ENCODE measurements at regions not wholly inside any gene's neighbourhood (a gene's known extent, or its start where the extent isn't known, plus 50 kb on each side); places are given as distances from the start of the nearest gene placed in this dataset.

DNA sequence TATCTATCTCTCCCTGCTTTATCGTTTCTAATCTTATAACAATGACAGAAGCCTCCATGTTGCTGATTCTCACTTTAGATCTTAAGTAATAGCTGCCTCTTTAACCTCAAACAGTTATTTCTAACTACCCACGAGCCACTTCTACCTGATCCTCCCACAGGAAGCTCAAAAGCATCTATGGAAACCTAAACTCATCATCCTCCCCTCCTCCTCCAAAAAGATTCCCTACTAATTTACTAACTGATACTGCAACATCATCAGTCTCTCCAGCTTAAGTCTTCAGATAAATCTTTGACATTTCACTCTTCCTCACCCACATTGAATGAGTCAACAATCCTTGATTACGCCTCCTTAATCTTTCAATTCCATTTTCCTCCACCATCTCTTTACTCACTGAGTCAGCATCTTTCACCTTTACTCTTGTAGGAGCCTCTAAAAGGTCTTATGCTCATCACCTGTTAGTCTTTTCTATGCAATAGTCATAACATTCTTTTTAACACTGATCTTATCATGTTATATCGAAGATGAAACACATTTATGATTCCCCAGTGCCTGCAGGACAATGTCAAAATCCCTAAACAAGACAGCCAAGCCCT, 526.7 kb upstream of the CDH4 start:
- Histone ChIP-seq H3K4me3 (no peak overlapping the region), H3K27ac (no peak overlapping the region), H3K27me3 (no peaks in the 10 kb centered on the region), H3K36me3 (no peaks in the 10 kb centered on the region), H3K9me3 (peaks cover 0 to 4% of the 10 kb centered on the region in 2 donors), H3K4me1 (ENCODE audit: insufficient read depth) (no peaks in the 10 kb centered on the region)
- WGBS, 3 donors: 41 to 48% (median 47%) methylated on average over 4 of the region's 4 CpGs
- intact Hi-C loops (cut with DNase I): no loop called here
- TF ChIP-seq EP300 (IDR thresholded peaks at IDR 0.05): no peak
- DNase-seq: no peak

DNA sequence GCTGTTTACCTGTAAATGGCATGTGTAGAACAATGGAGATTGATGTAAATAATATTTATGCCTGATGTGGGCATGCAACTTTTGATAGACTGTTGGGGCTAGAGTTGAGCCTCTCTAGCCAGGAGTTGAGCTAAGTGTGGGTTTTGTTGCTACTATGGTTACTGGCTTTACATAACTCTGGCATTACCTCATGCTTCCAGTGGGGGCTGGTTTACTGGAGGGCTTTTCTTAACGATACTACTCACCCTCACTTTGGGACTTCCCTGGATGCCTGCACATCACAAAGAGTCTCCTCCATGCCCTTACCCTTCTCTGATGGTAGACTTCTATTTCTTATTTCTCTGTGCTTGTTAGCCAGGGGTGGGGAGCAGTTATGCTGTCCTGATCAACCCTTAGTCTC, 524.6 kb upstream of the CDH4 start:
- H3K4me3 ChIP-seq: no peak overlapping the region
- 29 to 64% (median 43%) methylated on average over 1 of the region's 1 CpG for WGBS, 3 donors
- H3K9me3 ChIP-seq: peaks cover 0 to 4% of the 10 kb centered on the region in 2 donors
- H3K36me3 ChIP-seq: no peaks in the 10 kb centered on the region
- TF ChIP-seq, protein P1, sequence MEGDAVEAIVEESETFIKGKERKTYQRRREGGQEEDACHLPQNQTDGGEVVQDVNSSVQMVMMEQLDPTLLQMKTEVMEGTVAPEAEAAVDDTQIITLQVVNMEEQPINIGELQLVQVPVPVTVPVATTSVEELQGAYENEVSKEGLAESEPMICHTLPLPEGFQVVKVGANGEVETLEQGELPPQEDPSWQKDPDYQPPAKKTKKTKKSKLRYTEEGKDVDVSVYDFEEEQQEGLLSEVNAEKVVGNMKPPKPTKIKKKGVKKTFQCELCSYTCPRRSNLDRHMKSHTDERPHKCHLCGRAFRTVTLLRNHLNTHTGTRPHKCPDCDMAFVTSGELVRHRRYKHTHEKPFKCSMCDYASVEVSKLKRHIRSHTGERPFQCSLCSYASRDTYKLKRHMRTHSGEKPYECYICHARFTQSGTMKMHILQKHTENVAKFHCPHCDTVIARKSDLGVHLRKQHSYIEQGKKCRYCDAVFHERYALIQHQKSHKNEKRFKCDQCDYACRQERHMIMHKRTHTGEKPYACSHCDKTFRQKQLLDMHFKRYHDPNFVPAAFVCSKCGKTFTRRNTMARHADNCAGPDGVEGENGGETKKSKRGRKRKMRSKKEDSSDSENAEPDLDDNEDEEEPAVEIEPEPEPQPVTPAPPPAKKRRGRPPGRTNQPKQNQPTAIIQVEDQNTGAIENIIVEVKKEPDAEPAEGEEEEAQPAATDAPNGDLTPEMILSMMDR (IDR thresholded peaks at IDR 0.05): no peak
- TF ChIP-seq EP300 (IDR thresholded peaks at IDR 0.05) (no peak), POLR2A (IDR thresholded peaks at IDR 0.05) (no peak)
- H3K27ac ChIP-seq: no peak overlapping the region
- no peaks in the 10 kb centered on the region for H3K4me1 ChIP-seq (ENCODE audit: insufficient read depth)
- no peaks in the 10 kb centered on the region for H3K27me3 ChIP-seq
- intact Hi-C loops (cut with DNase I): no loop called here
- DNase-seq: no peak

DNA sequence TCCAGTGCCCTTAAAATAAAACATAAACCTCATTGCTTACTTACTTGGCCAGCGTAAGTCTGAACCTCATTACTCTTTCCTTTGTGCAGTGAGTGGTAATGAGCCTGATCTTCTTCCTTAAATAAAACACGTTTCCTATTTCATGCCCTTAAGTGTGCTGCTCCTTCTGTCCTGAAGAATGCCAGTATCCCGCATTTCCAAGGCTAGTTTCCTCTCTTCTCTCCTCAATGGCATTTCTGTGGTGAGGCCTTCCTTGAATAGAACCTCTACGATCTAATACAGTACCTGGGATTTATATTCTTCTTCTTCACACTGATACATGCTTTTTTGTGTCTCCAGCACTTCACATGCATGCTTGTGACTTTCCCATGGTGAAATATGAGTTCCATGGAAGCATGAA, 523.4 kb upstream of the CDH4 start:
- Histone ChIP-seq H3K4me1 (ENCODE audit: insufficient read depth) (no peaks in the 10 kb centered on the region), H3K9me3 (peaks cover 0 to 4% of the 10 kb centered on the region in 2 donors), H3K27me3 (no peaks in the 10 kb centered on the region), H3K27ac (no peak overlapping the region), H3K36me3 (no peaks in the 10 kb centered on the region), H3K4me3 (no peak overlapping the region)
- TF ChIP-seq EP300 (IDR thresholded peaks at IDR 0.05): no peak
- TF ChIP-seq, protein P1 (IDR thresholded peaks at IDR 0.05): no peak
- no peak for DNase-seq
- intact Hi-C loops (cut with DNase I): no loop called here
- 64 to 77% (median 68%) methylated on average over 4 of the region's 4 CpGs for WGBS, 3 donors

DNA sequence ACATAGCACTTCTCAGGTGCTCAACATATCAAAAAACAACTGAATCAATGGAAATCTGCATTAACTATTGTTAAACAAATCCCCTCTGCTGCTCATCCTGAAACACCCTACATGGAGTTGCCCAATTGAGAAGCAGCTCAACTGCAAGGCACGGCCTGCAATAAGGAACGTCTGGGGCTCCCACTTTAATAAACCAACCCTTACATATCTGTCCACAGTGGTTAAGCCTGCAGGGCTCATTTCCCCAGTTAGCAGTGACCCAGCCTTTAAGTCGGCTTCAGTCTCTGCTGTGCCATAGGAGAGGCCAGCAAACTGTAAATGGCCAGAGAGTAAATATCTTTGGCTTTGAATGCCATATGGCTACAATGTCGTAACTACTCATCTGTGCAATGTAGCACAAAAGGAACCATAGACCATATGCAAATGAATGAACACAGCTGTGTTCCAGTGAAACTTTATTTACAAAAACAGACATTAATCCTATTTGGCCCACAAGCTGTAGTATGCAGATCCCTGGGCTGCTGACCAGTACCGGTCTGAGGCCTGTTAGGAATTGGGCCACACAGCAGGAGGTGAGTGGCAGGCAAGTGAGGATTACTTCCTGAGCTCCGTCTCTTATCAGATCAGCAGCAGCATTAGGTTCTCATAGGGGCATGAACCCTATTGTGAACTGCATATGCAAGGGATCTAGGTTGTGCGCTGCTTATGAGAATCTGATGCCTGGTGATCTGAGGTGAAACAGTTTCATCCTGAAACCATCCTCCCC, 522.7 kb upstream of the CDH4 start:
- no peaks in the 10 kb centered on the region for H3K36me3 ChIP-seq
- TF ChIP-seq EP300 (IDR thresholded peaks at IDR 0.05) (no peak), POLR2A (IDR thresholded peaks at IDR 0.05) (no peak)
- TF ChIP-seq, protein P1 (IDR thresholded peaks at IDR 0.05): no peak
- H3K9me3 ChIP-seq: peaks cover 0 to 4% of the 10 kb centered on the region in 2 donors
- intact Hi-C loops (cut with DNase I): no loop called here
- no peak overlapping the region for H3K27ac ChIP-seq
- no peaks in the 10 kb centered on the region for H3K27me3 ChIP-seq
- no peak for DNase-seq
- WGBS, 3 donors: 52 to 66% (median 64%) methylated on average over 7 of the region's 7 CpGs
- H3K4me3 ChIP-seq: no peak overlapping the region
- H3K4me1 ChIP-seq (ENCODE audit: insufficient read depth): no peaks in the 10 kb centered on the region

DNA sequence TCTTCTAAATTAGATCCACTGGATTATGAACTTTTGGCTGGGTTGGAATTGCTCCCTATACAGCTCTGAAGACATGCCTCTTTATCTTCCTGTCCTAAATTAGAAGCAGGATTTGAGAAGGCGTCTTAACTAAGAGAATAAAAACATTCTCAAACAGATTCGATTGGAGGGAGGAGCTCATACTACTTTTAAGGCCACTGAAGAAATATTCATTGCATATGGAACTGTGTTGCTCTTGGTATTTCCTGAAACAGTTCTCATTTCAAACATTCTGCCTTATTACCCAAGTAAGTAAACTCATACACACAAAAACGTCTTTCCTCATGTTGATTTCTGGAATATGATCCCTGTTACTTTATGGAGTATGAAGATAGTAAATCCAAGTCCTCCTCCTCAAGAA, 519.7 kb upstream of the CDH4 start:
- DNase-seq: no peak
- intact Hi-C loops (cut with DNase I): no loop called here
- WGBS, 3 donors: 23 to 41% (median 40%) methylated on average over 3 of the region's 3 CpGs
- no peaks in the 10 kb centered on the region for H3K27me3 ChIP-seq
- no peak overlapping the region for H3K4me3 ChIP-seq
- H3K36me3 ChIP-seq: no peaks in the 10 kb centered on the region
- no peak overlapping the region for H3K27ac ChIP-seq
- TF ChIP-seq, protein P1 (IDR thresholded peaks at IDR 0.05): no peak
- TF ChIP-seq EP300 (IDR thresholded peaks at IDR 0.05) (no peak), POLR2A (IDR thresholded peaks at IDR 0.05) (no peak)
- no peaks in the 10 kb centered on the region for H3K4me1 ChIP-seq (ENCODE audit: insufficient read depth)
- peaks cover 0 to 4% of the 10 kb centered on the region in 2 donors for H3K9me3 ChIP-seq
